ENCODE measurements at regions not wholly inside any gene's neighbourhood (a gene's known extent, or its start where the extent isn't known, plus 50 kb on each side); places are given as distances from the start of the nearest gene placed in this dataset.

GRCh38 chr3:98982351-98982750, 80.9 kb upstream of the DCBLD2 start:
- no peak for DNase-seq

- DNase-seq, result no peak
Measured at GRCh38 chr3:98980915-98981596, 79.6 kb upstream of the DCBLD2 start.

- no peak for DNase-seq
Measured at GRCh38 chr3:98979296-98979695, 77.8 kb upstream of the DCBLD2 start.

GRCh38 chr3:98978068-98978811, 76.7 kb upstream of the DCBLD2 start:
- DNase-seq, result no peak

GRCh38 chr3:98977520-98977919, 76.0 kb upstream of the DCBLD2 start:
- no peak for DNase-seq

GRCh38 chr3:98974442-98974841, 72.9 kb upstream of the DCBLD2 start:
- DNase-seq, result no peak

- no peak for DNase-seq
Measured at GRCh38 chr3:98972720-98973119, 71.2 kb upstream of the DCBLD2 start.

GRCh38 chr3:98972155-98972554, 70.7 kb upstream of the DCBLD2 start:
- DNase-seq, result no peak

GRCh38 chr3:98971169-98971681, 69.7 kb upstream of the DCBLD2 start:
- no peak for DNase-seq

GRCh38 chr3:98969295-98969694, 67.8 kb upstream of the DCBLD2 start:
- no peak for DNase-seq

GRCh38 chr3:98968824-98969223, 67.3 kb upstream of the DCBLD2 start:
- DNase-seq, result no peak

GRCh38 chr3:98968347-98968746, 66.9 kb upstream of the DCBLD2 start:
- no peak for DNase-seq

GRCh38 chr3:98967758-98968157, 66.3 kb upstream of the DCBLD2 start:
- DNase-seq, result no peak

GRCh38 chr3:98966862-98967546, 65.5 kb upstream of the DCBLD2 start:
- DNase-seq, result no peak

GRCh38 chr3:98966434-98966833, 64.9 kb upstream of the DCBLD2 start:
- DNase-seq, result no peak

- DNase-seq, result no peak
Measured at GRCh38 chr3:98964784-98965183, 63.3 kb upstream of the DCBLD2 start.

- DNase-seq, result no peak
Measured at GRCh38 chr3:98963546-98963945, 62.1 kb upstream of the DCBLD2 start.

GRCh38 chr3:98962951-98963350, 61.5 kb upstream of the DCBLD2 start:
- DNase-seq, result no peak

GRCh38 chr3:98962189-98962930, 60.9 kb upstream of the DCBLD2 start:
- no peak for DNase-seq

- DNase-seq, result no peak
Measured at GRCh38 chr3:98961161-98962155, 60.0 kb upstream of the DCBLD2 start.

- DNase-seq, result no peak
Measured at GRCh38 chr3:98957681-98958080, 56.2 kb upstream of the DCBLD2 start.

GRCh38 chr3:98956008-98956407, 54.5 kb upstream of the DCBLD2 start:
- DNase-seq, result no peak
